Endodermal cell (in vitro differentiated cells): ENCODE measurements at regions not wholly inside any gene's neighbourhood (a gene's known extent, or its start where the extent isn't known, plus 50 kb on each side); places are given as distances from the start of the nearest gene placed in this dataset.

Experiments
- DNase-seq: peaks from one replicate; pipeline ENCODE4 v3.0.0-alpha.2; 2017
- H3K27ac ChIP-seq: 2 replicates; pipeline ENCODE4 v1.5.1; 2013; ENCODE audit warnings: mild to moderate bottlenecking, low read depth, low read length, moderate library complexity
- H3K27me3 ChIP-seq: 2 replicates; pipeline ENCODE4 v1.6.1; 2013; ENCODE audit warnings: mild to moderate bottlenecking, low read length, moderate library complexity; ENCODE audit not compliant: insufficient read depth, control insufficient read depth, poor library complexity, severe bottlenecking
- H3K36me3 ChIP-seq: 2 replicates; pipeline ENCODE4 v1.7.0; 2013; ENCODE audit warnings: mild to moderate bottlenecking, low read length, moderate library complexity; ENCODE audit not compliant: control insufficient read depth, insufficient read depth
- H3K4me1 ChIP-seq: one replicate; pipeline ENCODE4 v1.7.0; 2013; ENCODE audit warnings: low read length; ENCODE audit not compliant: control insufficient read depth, insufficient read depth
- H3K4me3 ChIP-seq: 2 replicates; pipeline ENCODE4 v1.5.1; 2013; ENCODE audit warnings: mild to moderate bottlenecking, low read length, moderate library complexity
- H3K9ac ChIP-seq: 2 replicates; pipeline ENCODE4 v1.6.1; 2013; ENCODE audit warnings: mild to moderate bottlenecking, low read length, moderate library complexity; ENCODE audit not compliant: poor library complexity, severe bottlenecking; ENCODE audit errors: extremely low read depth
- H3K9me3 ChIP-seq: 2 replicates; pipeline ENCODE4 v1.6.1; 2013; ENCODE audit warnings: mild to moderate bottlenecking, low read length, moderate library complexity; ENCODE audit not compliant: control insufficient read depth
- H3K27ac Mint-ChIP-seq: 2 replicates; pipeline ENCODE4 v1.8.0; 2020; ENCODE audit warnings: mixed read lengths
- H3K27me3 Mint-ChIP-seq: 2 replicates; pipeline ENCODE4 v1.8.0; 2021; ENCODE audit warnings: mild to moderate bottlenecking, mixed read lengths; ENCODE audit not compliant: insufficient read depth
- H3K36me3 Mint-ChIP-seq: 2 replicates; pipeline ENCODE4 v1.8.0; 2020; ENCODE audit warnings: low read depth, mixed read lengths
- H3K4me1 Mint-ChIP-seq: 2 replicates; pipeline ENCODE4 v1.8.0; 2020; ENCODE audit warnings: mixed read lengths
- H3K4me3 Mint-ChIP-seq: 2 replicates; pipeline ENCODE4 v1.8.0; 2020; ENCODE audit warnings: mild to moderate bottlenecking, moderate library complexity, mixed read lengths
- H3K9me3 Mint-ChIP-seq: 2 replicates; pipeline ENCODE4 v1.8.0; 2020; ENCODE audit warnings: mild to moderate bottlenecking, mixed read lengths
- CTCF ChIP-seq: fragments of 200-600 bp; sonication (generic); conservative IDR thresholded peaks from 2 replicates; pipeline ENCODE4 v1.5.0; 2021; ENCODE audit warnings: antibody characterized with exemption, mild to moderate bottlenecking
- WGBS, 2 experiments: methylation state at CpG; one replicate each; pipeline versions ENCODE4 v1.1.5 to v1.1.7; 2013; ENCODE audit warnings: missing lambda C conversion rate in 2 of 2, mixed read lengths in 1 of 2; ENCODE audit not compliant: insufficient coverage in 1 of 2, insufficient read length in 1 of 2; 5-methylcytosine and 5-hydroxymethylcytosine counted together

- Histone ChIP-seq H3K27me3 (no peaks in the 10 kb centered on the region), H3K9me3 (no peaks in the 10 kb centered on the region), H3K4me3 (no peak overlapping the region), H3K9ac (no peak overlapping the region), H3K36me3 (no peaks in the 10 kb centered on the region), H3K27ac (no peak overlapping the region), H3K4me1 (no peaks in the 10 kb centered on the region)
- no peak for TF ChIP-seq CTCF
- H3K4me1 Mint-ChIP-seq: no peaks in the 10 kb centered on the region
- whole genome bisulfite sequencing, 2 experiments: 60 to 74% methylated on average over 2 to 4 of the region's 4 CpGs
- H3K4me3 Mint-ChIP-seq: no peak overlapping the region
- H3K27ac Mint-ChIP-seq: no peak overlapping the region
- no peaks in the 10 kb centered on the region for H3K36me3 Mint-ChIP-seq
- DNase-seq: no peak
- no peaks in the 10 kb centered on the region for H3K9me3 Mint-ChIP-seq
- H3K27me3 Mint-ChIP-seq: peaks cover 3% of the 10 kb centered on the region
Measured at GRCh38 chr1:82154219-82154970, 353.7 kb downstream of the ADGRL2 start.

GRCh38 chr1:82153752-82154151 is 353.0 kb downstream of the ADGRL2 start:
- Histone ChIP-seq H3K27me3 (no peaks in the 10 kb centered on the region), H3K27ac (no peak overlapping the region), H3K36me3 (no peaks in the 10 kb centered on the region), H3K9me3 (no peaks in the 10 kb centered on the region), H3K4me3 (no peak overlapping the region), H3K9ac (no peak overlapping the region), H3K4me1 (no peaks in the 10 kb centered on the region)
- no peak for TF ChIP-seq CTCF
- no peak overlapping the region for H3K4me3 Mint-ChIP-seq
- H3K4me1 Mint-ChIP-seq: no peaks in the 10 kb centered on the region
- H3K27me3 Mint-ChIP-seq: peaks cover 3% of the 10 kb centered on the region
- DNase-seq: no peak
- no peaks in the 10 kb centered on the region for H3K9me3 Mint-ChIP-seq
- no peaks in the 10 kb centered on the region for H3K36me3 Mint-ChIP-seq
- no peak overlapping the region for H3K27ac Mint-ChIP-seq

- H3K9me3 ChIP-seq: no peaks in the 10 kb centered on the region
- no peaks in the 10 kb centered on the region for H3K4me1 ChIP-seq
- Mint-ChIP-seq H3K36me3 (no peaks in the 10 kb centered on the region), H3K9me3 (no peaks in the 10 kb centered on the region), H3K4me1 (no peaks in the 10 kb centered on the region), H3K27ac (no peak overlapping the region), H3K27me3 (peaks cover 3% of the 10 kb centered on the region), H3K4me3 (no peak overlapping the region)
- no peak overlapping the region for H3K4me3 ChIP-seq
- H3K27ac ChIP-seq: no peak overlapping the region
- no peaks in the 10 kb centered on the region for H3K36me3 ChIP-seq
- no peak for DNase-seq
- no peak for TF ChIP-seq CTCF
- H3K27me3 ChIP-seq: no peaks in the 10 kb centered on the region
- H3K9ac ChIP-seq: no peak overlapping the region
Measured at GRCh38 chr1:82153272-82153629, 352.5 kb downstream of the ADGRL2 start.
